Small intestine (tissue), 7 donors: ENCODE measurements at regions not wholly inside any gene's neighbourhood (a gene's known extent, or its start where the extent isn't known, plus 50 kb on each side); places are given as distances from the start of the nearest gene placed in this dataset.
A peak's percentile ranks its signal among the peaks of the same experiment; 100 is the strongest.

Source experiments
- DNase-seq, 2 donors: peaks; one replicate each; pipeline versions ENCODE4 v3.0.0 to v3.0.0-alpha.2; 2013
- FAIRE-seq: peaks from 2 replicates; lab custom pipeline; 2012; peaks lifted over from hg19 to GRCh38; lab: Jason Lieb, UNC
- H3K27ac ChIP-seq, 3 donors: one replicate each; pipeline ENCODE4 v1.5.1; 2013; ENCODE audit warnings: low read length in 2 of 3, mild to moderate bottlenecking in 2 of 3, control low read depth in 1 of 3, inconsistent platforms in 1 of 3, low read depth in 1 of 3, moderate library complexity in 1 of 3
- H3K27me3 ChIP-seq, 3 donors: one replicate each; pipeline ENCODE4 v1.6.1; 2013; ENCODE audit warnings: low read length in 3 of 3, inconsistent platforms in 1 of 3; ENCODE audit not compliant: control insufficient read depth in 3 of 3, insufficient read depth in 3 of 3
- H3K36me3 ChIP-seq, 3 donors: one replicate each; pipeline ENCODE4 v1.6.1; 2013; ENCODE audit warnings: low read length in 3 of 3, inconsistent platforms in 1 of 3, low read depth in 1 of 3, mild to moderate bottlenecking in 1 of 3, moderate library complexity in 1 of 3; ENCODE audit not compliant: control insufficient read depth in 3 of 3, insufficient read depth in 2 of 3
- H3K4me1 ChIP-seq, 3 donors: one replicate each; pipeline ENCODE4 v1.6.1; 2013; ENCODE audit warnings: low read length in 2 of 3, inconsistent platforms in 1 of 3, low read depth in 1 of 3, mild to moderate bottlenecking in 1 of 3, moderate library complexity in 1 of 3; ENCODE audit not compliant: control insufficient read depth in 3 of 3, insufficient read depth in 2 of 3
- H3K4me3 ChIP-seq, 3 donors: one replicate each; pipeline ENCODE4 v1.5.1; 2013; ENCODE audit warnings: low read length in 3 of 3, control low read depth in 1 of 3, inconsistent platforms in 1 of 3, low read depth in 1 of 3, mild to moderate bottlenecking in 1 of 3, moderate library complexity in 1 of 3
- H3K9me3 ChIP-seq, 2 donors: one replicate each; pipeline ENCODE4 v1.6.1; 2013; ENCODE audit warnings: low read depth in 1 of 2, low read length in 1 of 2; ENCODE audit not compliant: control insufficient read depth in 2 of 2, insufficient read depth in 1 of 2
- WGBS, 3 donors: extraction: QIAGEN DNeasy Blood & Tissue Kit; methylation state at CpG; one replicate each; pipeline ENCODE4 v1.1.7; 2013; 5-methylcytosine and 5-hydroxymethylcytosine counted together
- donor health status: healthy with polysubstance abuse.
- donor health status: control.
- donor health status: control.
- donor health status: Bipolar disorder and iron deficiency.
- donor health status: healthy.

DNA sequence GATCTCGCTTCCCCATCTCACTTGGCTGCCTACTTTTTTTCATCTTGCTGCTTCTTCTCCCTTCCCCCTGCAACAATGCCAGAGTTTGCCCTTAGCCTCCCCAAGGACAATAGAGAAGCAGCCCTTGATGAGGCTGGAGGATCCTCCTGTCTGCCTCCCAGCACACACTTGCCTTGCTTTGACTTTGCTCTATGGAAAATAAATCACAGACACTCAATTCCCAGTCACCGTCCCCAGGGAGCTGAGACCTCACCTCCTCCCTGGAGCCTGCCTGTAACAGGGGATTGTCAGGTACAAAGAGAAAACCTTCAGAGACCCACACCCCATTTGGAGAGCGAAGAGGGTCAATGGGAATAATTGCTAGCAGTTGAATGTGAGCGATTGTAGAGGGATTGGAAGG is 242.1 kb upstream of the ZNF462 start:
- Histone ChIP-seq H3K9me3 (no peaks in the 10 kb centered on the region), H3K27me3 (no peaks in the 10 kb centered on the region), H3K36me3 (no peaks in the 10 kb centered on the region), H3K4me1 (no peaks in the 10 kb centered on the region), H3K27ac (no peak overlapping the region), H3K4me3 (no peak overlapping the region)
- WGBS, 3 donors, result 84 to 90% (median 88%) methylated on average over 4 of the region's 4 CpGs
- FAIRE-seq (no peak), DNase-seq (no peak)

DNA sequence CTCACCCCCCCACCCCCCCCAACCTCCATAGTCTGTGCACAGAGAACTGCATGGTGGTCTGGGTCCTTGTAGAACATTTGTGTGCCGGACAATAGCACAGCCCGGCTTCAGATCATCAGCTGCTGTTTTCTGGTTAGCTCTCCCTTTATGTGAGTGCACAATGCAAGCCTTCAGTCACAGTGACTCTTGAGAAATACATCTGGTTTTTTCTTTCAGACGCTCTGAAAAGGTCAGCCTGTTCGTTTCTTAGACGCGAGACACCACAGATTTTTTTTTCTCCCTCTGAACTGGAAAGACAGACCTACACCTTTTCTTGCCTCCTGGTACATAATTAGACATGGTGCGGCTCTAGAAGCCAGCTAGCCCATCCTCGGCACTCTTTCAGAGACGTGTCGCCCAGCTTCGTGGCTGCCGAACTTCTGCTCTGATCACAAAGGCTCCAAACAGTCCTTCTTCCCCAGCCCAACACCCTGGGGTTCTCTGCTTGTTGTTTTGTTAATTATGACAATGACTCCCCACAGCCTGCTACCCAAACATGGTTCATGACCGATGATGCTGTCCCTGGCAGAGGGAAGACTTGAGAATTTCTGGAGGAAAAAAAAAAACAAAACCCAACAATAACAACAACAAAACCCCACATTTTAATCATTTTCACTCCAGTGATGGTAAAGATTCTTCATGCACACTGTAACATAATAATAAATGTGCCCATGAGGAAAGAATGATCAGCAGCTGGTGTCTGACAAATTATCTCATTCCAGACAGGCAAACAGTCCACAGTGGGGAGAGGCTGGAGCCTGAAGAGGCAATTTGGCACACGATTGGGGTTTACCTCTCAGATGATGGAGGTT is 241.4 kb upstream of the ZNF462 start:
- no peak for FAIRE-seq
- Histone ChIP-seq H3K27me3 (no peaks in the 10 kb centered on the region), H3K36me3 (no peaks in the 10 kb centered on the region), H3K27ac (peak overlapping the region in 1 of 3 donors; percentile 28), H3K4me3 (no peak overlapping the region), H3K4me1 (no peaks in the 10 kb centered on the region), H3K9me3 (no peaks in the 10 kb centered on the region)
- DNase-seq, result no peak
- WGBS, 3 donors, result 69 to 86% (median 77%) methylated on average over 14 of the region's 14 CpGs

DNA sequence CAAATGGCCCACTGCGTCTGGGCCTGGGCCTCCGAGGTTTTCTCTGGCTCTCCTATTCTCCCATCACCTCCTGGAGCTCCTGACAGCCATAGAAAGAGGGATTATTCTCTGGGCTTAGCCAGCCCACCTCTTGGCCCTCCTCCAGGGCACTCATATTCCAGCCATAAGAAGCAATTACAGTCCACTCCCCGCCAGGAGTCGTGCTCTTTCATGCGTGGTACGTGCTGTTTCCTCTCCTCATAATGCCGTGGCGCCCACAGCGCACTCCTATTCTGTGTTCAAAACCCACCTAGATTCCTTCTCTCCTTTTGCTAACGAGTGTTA is 240.8 kb upstream of the ZNF462 start:
- Histone ChIP-seq H3K4me3 (no peak overlapping the region), H3K9me3 (no peaks in the 10 kb centered on the region), H3K4me1 (no peaks in the 10 kb centered on the region), H3K36me3 (no peaks in the 10 kb centered on the region), H3K27ac (no peak overlapping the region), H3K27me3 (no peaks in the 10 kb centered on the region)
- WGBS, 3 donors, result 78 to 79% (median 78%) methylated on average over 10 of the region's 10 CpGs
- no peak for DNase-seq
- no peak for FAIRE-seq

DNA sequence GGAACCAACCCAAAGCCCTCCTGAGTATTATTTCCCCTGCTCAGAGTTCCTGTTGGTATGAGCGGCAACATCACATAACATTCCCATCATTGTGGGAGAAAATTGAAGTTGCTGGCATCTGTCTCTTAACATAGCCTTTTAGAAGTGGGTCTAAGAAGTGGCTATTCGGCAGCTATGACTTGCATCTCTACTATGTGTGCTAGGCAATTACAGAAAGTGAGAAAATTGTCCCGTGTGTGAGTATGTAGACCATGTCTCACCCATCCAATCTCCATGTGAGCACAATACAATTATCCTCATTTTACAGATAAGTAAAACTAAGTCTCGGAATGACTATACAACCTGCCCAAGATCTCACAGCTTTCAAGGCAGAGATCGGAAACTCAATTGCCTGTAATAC is 239.4 kb upstream of the ZNF462 start:
- H3K36me3 ChIP-seq, result no peaks in the 10 kb centered on the region
- FAIRE-seq (no peak), DNase-seq (no peak)
- no peaks in the 10 kb centered on the region for H3K9me3 ChIP-seq
- H3K27ac ChIP-seq, result no peak overlapping the region
- H3K4me1 ChIP-seq, result no peaks in the 10 kb centered on the region
- H3K27me3 ChIP-seq, result no peaks in the 10 kb centered on the region
- WGBS, 3 donors, result 86 to 88% (median 86%) methylated on average over 5 of the region's 5 CpGs
- no peak overlapping the region for H3K4me3 ChIP-seq

DNA sequence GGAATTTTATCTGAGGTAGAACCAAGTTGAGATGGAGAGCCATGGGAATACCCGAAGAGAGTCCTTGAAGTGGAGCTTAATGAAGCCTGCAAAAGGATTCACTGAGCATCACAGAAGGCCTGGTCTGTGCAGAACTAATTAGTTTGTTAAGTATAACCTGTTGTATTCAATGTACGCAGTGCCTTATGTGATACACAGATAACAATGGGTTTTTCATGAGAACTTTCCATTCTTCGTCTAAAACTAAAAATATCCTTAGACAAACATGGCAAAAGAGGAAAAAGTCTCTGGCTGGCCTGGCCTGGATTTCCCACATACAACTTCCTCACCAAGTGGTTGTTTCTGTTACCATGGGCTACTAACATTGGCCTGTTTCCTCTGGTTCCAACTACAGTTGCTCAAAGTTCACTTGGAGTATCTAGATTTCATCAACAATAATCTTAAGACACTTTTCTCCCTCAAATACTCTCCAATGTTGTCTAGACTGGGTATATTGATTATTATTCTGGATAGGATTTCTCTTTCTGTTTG is 237.6 kb upstream of the ZNF462 start:
- DNase-seq (no peak), FAIRE-seq (no peak)
- Histone ChIP-seq H3K9me3 (no peaks in the 10 kb centered on the region), H3K4me3 (no peak overlapping the region), H3K27ac (no peak overlapping the region), H3K36me3 (no peaks in the 10 kb centered on the region), H3K4me1 (no peaks in the 10 kb centered on the region), H3K27me3 (no peaks in the 10 kb centered on the region)
- WGBS, 3 donors, result 68 to 84% (median 75%) methylated on average over 3 of the region's 3 CpGs

DNA sequence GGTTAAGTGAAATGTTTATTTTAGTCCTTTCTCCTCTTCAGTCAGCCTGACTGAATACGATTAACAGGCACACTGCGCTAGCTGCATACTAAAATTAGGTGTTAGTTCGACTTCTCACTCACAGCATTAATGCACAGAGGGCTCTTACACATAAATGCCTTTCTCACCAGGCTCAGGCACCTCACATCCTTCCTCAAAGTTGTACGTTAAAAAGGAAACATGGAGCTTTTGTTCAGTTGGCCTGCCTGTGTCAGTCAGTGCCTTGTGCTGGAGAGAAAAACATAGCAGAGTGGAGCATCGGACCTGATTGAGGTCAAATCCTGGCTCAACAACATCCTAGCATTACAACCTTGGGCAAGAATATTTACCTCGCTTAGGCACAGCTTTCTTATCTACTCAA is 236.0 kb upstream of the ZNF462 start:
- Histone ChIP-seq H3K27ac (no peak overlapping the region), H3K4me1 (no peaks in the 10 kb centered on the region), H3K9me3 (no peaks in the 10 kb centered on the region), H3K27me3 (no peaks in the 10 kb centered on the region), H3K4me3 (no peak overlapping the region), H3K36me3 (no peaks in the 10 kb centered on the region)
- WGBS, 3 donors, result 65 to 84% (median 79%) methylated on average over 6 of the region's 6 CpGs
- DNase-seq, result no peak
- no peak for FAIRE-seq

DNA sequence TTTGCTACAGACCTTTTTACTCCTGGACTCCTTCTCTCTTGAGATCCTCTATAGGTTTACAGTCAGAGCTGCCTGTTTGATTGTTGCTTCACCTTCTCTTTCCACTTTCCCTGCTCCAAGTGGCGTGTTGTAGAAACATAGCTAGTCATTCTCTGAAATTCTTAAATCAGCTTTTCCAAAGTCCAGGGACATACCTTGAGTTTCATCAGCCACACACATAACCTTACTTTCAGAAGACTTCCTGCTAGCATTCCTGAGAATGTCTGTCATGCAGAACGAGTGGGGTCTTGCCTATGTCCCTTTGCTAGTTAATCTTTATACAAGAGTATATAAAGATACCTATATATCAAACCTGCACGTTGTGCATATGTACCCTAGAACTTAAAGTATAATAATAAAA is 230.3 kb upstream of the ZNF462 start:
- H3K4me1 ChIP-seq, result no peaks in the 10 kb centered on the region
- no peaks in the 10 kb centered on the region for H3K9me3 ChIP-seq
- FAIRE-seq (no peak), DNase-seq (peak in 1 of 2 donors; percentile 69)
- 33 to 56% (median 46%) methylated on average over 3 of the region's 3 CpGs for WGBS, 3 donors
- H3K27ac ChIP-seq, result no peak overlapping the region
- H3K4me3 ChIP-seq, result no peak overlapping the region
- H3K36me3 ChIP-seq, result no peaks in the 10 kb centered on the region
- H3K27me3 ChIP-seq, result no peaks in the 10 kb centered on the region

DNA sequence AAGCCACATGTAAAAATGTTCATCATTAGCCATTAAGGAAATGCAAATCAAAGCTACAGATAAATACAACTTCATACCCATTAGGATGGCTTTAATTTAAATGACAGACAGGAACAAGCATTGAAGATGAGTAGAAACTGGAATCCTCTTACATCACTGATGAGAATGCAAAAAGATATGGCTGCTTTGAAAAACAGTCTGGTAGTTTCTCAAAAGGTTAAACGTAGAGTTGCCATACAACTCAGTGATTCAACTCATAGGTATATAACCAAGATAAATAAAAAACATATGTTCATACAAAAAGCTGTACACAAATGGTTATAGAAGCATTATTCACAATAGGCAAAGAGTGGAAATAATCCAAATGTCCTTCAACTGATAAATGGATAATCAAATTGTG is 228.8 kb upstream of the ZNF462 start:
- Histone ChIP-seq H3K36me3 (no peaks in the 10 kb centered on the region), H3K4me3 (no peak overlapping the region), H3K9me3 (no peaks in the 10 kb centered on the region), H3K27me3 (no peaks in the 10 kb centered on the region), H3K27ac (no peak overlapping the region), H3K4me1 (no peaks in the 10 kb centered on the region)
- FAIRE-seq (no peak), DNase-seq (no peak)
- 70 to 73% (median 71%) methylated on average over 1 of the region's 1 CpG for WGBS, 3 donors

DNA sequence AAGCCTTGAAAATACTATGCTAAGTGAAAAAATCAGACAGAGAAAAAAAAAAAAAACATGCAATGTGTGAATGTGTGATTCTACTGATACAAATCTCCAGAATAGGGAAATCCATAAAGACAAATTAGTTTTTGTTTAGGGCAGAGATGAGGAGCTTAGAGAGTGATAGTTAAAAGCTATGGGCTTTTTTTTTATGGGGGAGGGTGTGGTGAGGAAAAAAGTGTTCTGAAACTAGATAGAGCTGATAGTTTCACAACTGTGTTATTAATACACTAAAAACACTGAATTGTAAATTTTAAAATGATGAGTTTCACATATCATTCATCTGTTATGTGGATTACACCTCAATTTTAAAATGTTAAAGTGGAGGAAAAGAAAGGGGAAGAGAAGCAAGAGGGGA is 228.3 kb upstream of the ZNF462 start:
- Histone ChIP-seq H3K4me1 (no peaks in the 10 kb centered on the region), H3K27ac (no peak overlapping the region), H3K36me3 (no peaks in the 10 kb centered on the region), H3K9me3 (no peaks in the 10 kb centered on the region), H3K27me3 (no peaks in the 10 kb centered on the region), H3K4me3 (no peak overlapping the region)
- FAIRE-seq (no peak), DNase-seq (no peak)
